Activated T-cell treated with anti-CD3 and anti-CD28 coated beads, Interleukin-2, amount 50 U/mL, for 72 hours (primary cell): ENCODE measurements at regions not wholly inside any gene's neighbourhood (a gene's known extent, or its start where the extent isn't known, plus 50 kb on each side); places are given as distances from the start of the nearest gene placed in this dataset.

Experiments
- ATAC-seq, 2 donors: fragments of 150-1000 bp; cut with Tn5 transposase; replicated peaks in 1 of 2; 2 replicates each; pipeline ENCODE4 v1.10.0; 2021; ENCODE audit warnings: moderate library complexity in 2 of 2, mild to moderate bottlenecking in 1 of 2
- DNase-seq, 2 donors: peaks; one replicate each; pipeline ENCODE4 v3.0.0; 2021 to 2022; ENCODE audit warnings: mixed read lengths in 1 of 2
- H3K27ac Mint-ChIP-seq: one replicate; pipeline ENCODE4 v1.8.0; 2022; ENCODE audit warnings: mild to moderate bottlenecking, moderate library complexity, mixed read lengths
- H3K27me3 Mint-ChIP-seq: one replicate; pipeline ENCODE4 v1.8.0; 2022; ENCODE audit warnings: low read depth, mixed read lengths
- H3K36me3 Mint-ChIP-seq, 2 donors: one replicate each; pipeline ENCODE4 v1.8.0; 2022; ENCODE audit warnings: mixed read lengths in 2 of 2, mild to moderate bottlenecking in 1 of 2; ENCODE audit not compliant: insufficient read depth in 2 of 2
- H3K4me1 Mint-ChIP-seq: one replicate; pipeline ENCODE4 v1.8.0; 2022; ENCODE audit warnings: low read depth, mixed read lengths
- H3K4me3 Mint-ChIP-seq, 2 donors: one replicate each; pipeline ENCODE4 v1.8.0; 2022; ENCODE audit warnings: mild to moderate bottlenecking in 2 of 2, mixed read lengths in 2 of 2, moderate library complexity in 2 of 2
- H3K9me3 Mint-ChIP-seq, 2 donors: one replicate each; pipeline ENCODE4 v1.8.0; 2022; ENCODE audit warnings: mixed read lengths in 2 of 2

DNA sequence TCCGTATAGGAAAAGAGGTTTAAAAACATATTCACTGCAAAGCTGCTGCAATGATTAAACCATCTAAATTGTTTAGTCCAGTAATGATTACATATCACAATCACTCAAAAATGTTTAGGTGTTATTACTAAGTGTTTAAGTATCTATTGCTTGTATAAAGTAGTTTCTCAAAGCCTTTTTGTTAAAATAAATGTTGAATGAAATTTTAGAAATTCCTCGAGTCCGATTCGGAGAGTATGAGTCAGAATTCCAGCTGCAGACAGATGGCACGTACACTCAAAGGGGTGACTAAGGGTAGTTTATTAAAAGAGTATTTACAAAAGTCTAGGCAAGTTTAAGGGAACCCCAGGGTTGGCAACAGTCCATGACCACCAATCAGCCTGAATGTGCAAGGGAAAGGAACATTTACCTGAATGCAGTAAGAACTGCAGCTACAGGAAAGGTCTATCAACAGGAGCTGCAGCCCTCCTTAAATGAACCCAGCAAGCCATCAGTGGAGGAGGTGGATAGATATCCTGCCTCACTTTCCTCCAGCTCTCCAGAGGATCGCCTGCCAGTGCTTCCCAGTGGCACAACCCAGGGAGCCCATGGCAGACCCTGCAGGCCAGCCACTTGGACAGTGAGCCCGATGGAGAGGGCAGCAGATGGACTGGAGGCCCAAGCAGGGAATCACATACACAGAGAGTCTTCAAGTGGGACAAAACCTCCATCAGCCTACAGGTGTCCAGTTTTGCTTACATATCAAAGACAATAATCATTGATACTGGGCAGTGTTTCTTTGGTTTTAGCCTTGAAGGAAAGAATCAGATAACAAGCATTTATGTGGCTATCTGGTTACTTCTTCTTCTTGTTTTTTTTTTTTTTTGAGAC is 92.1 kb upstream of the SLC44A3 start:
- Mint-ChIP-seq H3K27ac (no peak overlapping the region), H3K9me3 (no peaks in the 10 kb centered on the region), H3K36me3 (no peaks in the 10 kb centered on the region), H3K4me3 (no peak overlapping the region), H3K4me1 (no peaks in the 10 kb centered on the region), H3K27me3 (peaks cover 16% of the 10 kb centered on the region)
- DNase-seq = no peak
- ATAC-seq = no peak

DNA sequence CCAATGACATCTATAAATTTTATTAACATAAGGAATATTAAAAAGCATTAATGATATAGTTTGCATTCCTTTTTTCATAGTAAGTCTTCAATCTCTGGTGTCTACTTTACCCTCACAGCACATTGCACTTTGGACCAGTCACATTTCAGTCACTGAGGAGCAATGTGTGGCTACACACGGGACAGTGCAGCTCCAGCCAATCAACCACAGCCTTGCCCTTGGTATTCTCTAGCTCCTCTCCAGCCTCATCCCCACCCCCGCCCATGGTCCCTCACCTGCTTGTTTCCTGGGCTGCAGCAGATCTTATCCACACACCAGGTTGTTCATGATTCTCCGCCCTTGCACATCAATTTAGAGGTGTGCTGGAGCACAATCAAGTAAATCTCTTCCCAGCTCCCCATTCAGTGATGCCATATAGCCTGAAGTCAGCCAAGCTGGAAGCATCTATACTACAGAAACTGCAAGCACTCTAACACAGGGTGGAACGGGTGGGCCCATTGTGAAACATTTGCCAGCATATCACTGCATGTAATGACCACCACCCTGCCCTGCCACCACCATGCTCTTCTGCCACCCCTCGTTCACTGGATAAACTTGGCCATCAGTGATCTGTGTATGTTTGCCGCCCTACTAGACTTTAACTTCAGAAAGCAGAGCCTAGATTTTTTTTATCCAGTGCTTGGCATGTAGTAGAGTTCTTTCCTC is 93.0 kb upstream of the SLC44A3 start:
- no peaks in the 10 kb centered on the region for H3K36me3 Mint-ChIP-seq
- no peaks in the 10 kb centered on the region for H3K9me3 Mint-ChIP-seq
- peaks cover 19% of the 10 kb centered on the region for H3K27me3 Mint-ChIP-seq
- no peak overlapping the region for H3K27ac Mint-ChIP-seq
- ATAC-seq (no peak), DNase-seq (no peak)
- no peaks in the 10 kb centered on the region for H3K4me1 Mint-ChIP-seq
- no peak overlapping the region for H3K4me3 Mint-ChIP-seq

DNA sequence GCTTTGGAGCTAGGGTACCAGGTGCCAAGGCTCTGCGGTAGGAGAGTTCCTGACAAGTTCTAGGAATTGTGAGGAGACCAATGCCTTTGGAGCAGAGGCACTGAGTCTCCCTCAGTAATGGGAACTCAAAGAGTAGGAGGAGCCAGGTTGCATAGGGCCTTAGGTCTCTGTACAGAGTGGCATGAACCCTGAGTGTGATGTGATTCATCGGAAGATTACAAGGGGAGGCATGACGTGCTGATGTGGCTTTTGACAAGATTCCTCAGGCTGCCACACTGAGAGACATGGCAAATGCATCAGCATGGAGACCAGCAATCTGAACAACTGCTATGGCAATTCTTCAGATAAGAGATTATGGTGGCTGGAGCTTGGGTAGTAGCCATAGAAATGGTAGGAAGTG is 94.6 kb upstream of the SLC44A3 start:
- Mint-ChIP-seq H3K36me3 (no peaks in the 10 kb centered on the region), H3K4me3 (no peak overlapping the region), H3K27me3 (peaks cover 15% of the 10 kb centered on the region), H3K4me1 (peaks cover under 1% of the 10 kb centered on the region), H3K9me3 (no peaks in the 10 kb centered on the region), H3K27ac (no peak overlapping the region)
- DNase-seq = no peak
- ATAC-seq = no peak

DNA sequence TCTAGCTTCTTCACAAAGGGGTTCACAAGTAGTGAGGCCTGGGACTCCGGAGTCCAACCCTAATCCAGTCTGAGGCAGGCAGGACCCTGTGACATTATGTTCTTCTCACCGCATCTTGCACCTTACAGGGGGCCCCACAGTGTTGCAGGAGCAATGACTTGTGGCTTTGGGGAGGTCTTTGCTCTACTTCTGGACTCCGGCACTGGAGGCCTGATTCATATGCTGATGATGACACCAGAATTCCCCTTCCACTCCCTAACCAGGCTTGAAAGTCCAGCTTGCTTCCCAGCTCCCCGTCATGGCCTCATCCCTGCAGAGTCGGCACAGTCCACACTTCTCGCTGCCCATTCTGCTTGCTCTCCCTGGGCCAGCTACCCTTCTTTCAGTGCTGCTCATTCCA is 96.3 kb upstream of the SLC44A3 start:
- Mint-ChIP-seq H3K4me3 (no peak overlapping the region), H3K9me3 (no peaks in the 10 kb centered on the region), H3K4me1 (peaks cover 7% of the 10 kb centered on the region), H3K27ac (no peak overlapping the region), H3K36me3 (no peaks in the 10 kb centered on the region), H3K27me3 (peaks cover 20% of the 10 kb centered on the region)
- DNase-seq (no peak), ATAC-seq (no peak)

DNA sequence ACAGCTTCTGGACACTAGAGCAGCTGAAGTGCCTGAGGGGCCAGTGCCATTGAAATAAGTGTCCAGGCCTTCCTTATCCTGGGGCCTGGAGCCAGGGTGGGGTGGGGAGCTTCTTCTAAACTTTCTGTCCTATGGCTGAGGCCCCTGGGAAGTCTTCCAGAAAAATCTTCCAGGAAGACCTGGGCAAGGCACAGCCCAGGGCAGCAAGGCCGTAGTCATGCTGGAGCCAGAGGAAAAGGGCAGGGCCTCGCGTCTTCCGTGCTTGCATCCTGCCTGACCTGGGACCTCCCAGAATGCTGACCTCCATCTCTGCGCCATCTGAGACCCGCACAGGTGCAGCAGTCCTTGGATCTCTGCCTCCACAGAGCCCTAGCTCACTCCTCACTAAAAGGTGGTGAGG is 96.7 kb upstream of the SLC44A3 start:
- DNase-seq = no peak
- Mint-ChIP-seq H3K27me3 (peaks cover 24% of the 10 kb centered on the region), H3K4me3 (no peak overlapping the region), H3K4me1 (peaks cover 7% of the 10 kb centered on the region), H3K36me3 (no peaks in the 10 kb centered on the region), H3K27ac (no peak overlapping the region), H3K9me3 (no peaks in the 10 kb centered on the region)
- no peak for ATAC-seq

DNA sequence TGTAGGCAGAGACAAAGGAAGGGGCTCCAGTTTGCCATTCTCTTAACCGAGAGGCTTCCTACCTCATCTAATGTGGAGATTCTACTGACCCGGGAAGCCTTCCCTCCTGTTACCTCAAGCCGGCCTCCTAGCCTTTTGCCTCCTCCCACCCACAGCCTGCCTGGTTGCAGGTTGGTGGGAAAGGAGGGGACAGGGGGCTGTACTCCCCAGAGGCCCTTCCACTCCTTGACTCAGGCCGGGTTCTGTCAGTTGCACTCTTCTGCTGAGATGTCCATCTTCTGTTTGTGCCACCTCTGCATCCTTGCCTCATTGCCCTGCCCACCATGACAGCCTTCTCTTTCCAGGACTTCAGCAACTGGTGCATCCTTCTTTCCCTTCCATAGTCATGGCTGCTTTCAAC is 98.0 kb upstream of the SLC44A3 start:
- peaks cover 31% of the 10 kb centered on the region for H3K27me3 Mint-ChIP-seq
- ATAC-seq = no peak
- no peaks in the 10 kb centered on the region for H3K9me3 Mint-ChIP-seq
- H3K4me3 Mint-ChIP-seq = no peak overlapping the region
- peaks cover 7% of the 10 kb centered on the region for H3K4me1 Mint-ChIP-seq
- H3K27ac Mint-ChIP-seq = no peak overlapping the region
- H3K36me3 Mint-ChIP-seq = no peaks in the 10 kb centered on the region
- DNase-seq = no peak

DNA sequence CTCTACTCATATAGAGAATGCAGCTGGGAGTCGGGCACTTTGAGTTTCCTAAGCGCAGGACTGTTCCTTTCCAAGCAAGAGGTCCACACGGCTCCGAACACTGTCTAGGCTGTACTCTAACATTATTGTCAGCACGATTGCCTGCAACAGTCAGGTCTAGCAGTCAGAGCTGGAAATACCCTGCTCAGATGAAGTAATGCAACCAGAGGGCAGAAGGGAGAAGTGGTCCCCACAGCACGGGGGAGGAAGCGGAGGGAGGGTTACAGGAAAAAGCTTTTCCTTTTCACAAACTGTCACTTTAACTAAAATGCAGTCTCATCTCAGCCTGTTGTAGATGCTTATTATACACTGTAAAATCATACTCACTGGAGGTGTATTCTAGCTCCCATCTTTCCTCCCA is 98.9 kb upstream of the SLC44A3 start:
- Mint-ChIP-seq H3K27ac (no peak overlapping the region), H3K4me3 (no peak overlapping the region), H3K4me1 (peaks cover 7% of the 10 kb centered on the region), H3K36me3 (no peaks in the 10 kb centered on the region), H3K9me3 (no peaks in the 10 kb centered on the region), H3K27me3 (peaks cover 31% of the 10 kb centered on the region)
- DNase-seq (peak in 1 of 2 donors; percentile 8), ATAC-seq (peak; percentile 54 to 59)

DNA sequence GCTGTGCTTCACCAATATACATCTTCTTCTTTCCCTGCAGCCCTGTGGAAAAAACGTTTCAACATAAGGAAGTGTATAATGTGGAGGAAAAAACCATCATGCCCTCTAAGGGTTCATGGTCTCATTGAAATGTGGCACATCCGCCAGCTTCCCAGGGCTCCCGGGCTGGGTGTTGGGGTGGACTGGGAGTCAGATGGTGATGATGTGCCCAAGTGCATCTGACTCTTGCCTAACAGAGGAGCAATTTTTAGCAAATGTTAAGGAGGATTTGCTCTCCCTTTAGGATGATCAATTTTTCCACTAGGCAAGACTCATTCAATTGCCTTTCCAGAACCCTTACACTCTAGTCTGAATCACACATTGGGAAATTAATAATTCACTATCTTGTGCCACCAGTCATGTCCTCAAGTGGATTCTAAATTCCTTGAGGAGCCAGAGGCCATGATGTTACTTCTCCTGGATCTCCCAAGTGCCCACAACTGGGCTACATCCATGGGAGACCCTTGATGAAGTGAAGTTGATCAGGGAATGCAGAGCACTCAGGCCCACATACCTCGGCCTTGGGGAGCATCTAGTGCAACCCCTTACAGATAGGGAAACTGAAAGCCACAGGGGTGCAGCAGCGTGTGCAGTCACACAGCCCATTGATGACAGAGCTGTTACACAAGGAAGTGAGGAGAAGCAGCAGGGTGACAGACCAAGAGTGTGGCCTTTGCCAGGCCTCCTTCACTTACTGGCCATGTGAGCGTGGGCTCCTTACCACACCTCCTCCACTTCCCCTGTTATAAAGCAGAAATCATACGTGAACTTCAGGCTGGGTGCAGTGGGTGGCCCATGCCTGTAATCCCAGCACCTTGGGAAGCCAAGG is 100.0 kb upstream of the SLC44A3 start:
- Mint-ChIP-seq H3K9me3 (no peaks in the 10 kb centered on the region), H3K27me3 (peaks cover 31% of the 10 kb centered on the region), H3K4me1 (peaks cover 7% of the 10 kb centered on the region), H3K27ac (no peak overlapping the region), H3K36me3 (no peaks in the 10 kb centered on the region), H3K4me3 (peak overlapping the region in 1 of 2 donors; percentile 21)
- DNase-seq (peak in 1 of 2 donors; percentile 16), ATAC-seq (peak; percentile 85 to 86)

DNA sequence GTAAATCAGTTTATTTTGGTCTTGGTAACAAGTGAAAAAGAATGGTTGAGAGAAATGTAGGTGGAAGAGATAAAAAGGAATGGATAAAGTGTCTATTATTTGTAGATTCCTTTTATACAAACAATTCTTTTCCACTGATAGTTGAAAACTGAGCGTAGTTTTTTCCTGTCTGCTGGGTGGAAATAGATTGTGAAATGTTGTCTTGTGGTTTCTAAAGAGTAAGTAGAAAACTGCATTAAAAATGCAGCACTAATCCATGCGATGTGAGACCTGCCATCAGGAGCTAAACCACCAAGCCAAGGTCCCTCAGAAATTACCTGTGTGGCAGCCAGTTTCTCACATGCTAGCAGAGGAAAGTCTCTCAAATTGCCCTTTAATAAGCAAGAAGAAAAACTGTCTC is 103.2 kb upstream of the SLC44A3 start:
- no peaks in the 10 kb centered on the region for H3K9me3 Mint-ChIP-seq
- no peak overlapping the region for H3K4me3 Mint-ChIP-seq
- DNase-seq (no peak), ATAC-seq (no peak)
- no peaks in the 10 kb centered on the region for H3K36me3 Mint-ChIP-seq
- H3K27me3 Mint-ChIP-seq = peaks cover 19% of the 10 kb centered on the region
- no peak overlapping the region for H3K27ac Mint-ChIP-seq
- H3K4me1 Mint-ChIP-seq = peaks cover 7% of the 10 kb centered on the region

DNA sequence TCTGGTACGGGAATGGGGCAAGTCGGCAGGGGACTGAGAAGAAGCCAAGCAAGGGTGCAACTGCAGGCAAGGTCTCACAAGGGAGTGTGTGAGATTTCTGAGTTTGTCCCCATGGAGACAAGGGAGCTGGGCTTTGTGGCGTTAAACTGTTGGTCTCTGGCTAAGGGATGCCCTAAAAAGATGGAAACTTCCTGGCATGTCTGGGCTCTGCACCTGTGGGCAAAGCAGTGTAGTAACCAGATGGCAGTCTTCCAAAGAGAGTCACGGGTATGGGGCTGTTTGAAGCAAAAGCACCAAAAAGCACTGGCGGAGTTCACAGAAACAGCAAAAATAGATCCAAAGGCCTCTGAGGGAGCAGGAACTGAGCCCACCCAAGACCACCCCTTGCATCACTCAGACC is 104.8 kb upstream of the SLC44A3 start:
- H3K27ac Mint-ChIP-seq = no peak overlapping the region
- DNase-seq (no peak), ATAC-seq (no peak)
- H3K9me3 Mint-ChIP-seq = no peaks in the 10 kb centered on the region
- H3K4me1 Mint-ChIP-seq = peaks cover 4% of the 10 kb centered on the region
- peaks cover 16% of the 10 kb centered on the region for H3K27me3 Mint-ChIP-seq
- no peak overlapping the region for H3K4me3 Mint-ChIP-seq
- no peaks in the 10 kb centered on the region for H3K36me3 Mint-ChIP-seq

DNA sequence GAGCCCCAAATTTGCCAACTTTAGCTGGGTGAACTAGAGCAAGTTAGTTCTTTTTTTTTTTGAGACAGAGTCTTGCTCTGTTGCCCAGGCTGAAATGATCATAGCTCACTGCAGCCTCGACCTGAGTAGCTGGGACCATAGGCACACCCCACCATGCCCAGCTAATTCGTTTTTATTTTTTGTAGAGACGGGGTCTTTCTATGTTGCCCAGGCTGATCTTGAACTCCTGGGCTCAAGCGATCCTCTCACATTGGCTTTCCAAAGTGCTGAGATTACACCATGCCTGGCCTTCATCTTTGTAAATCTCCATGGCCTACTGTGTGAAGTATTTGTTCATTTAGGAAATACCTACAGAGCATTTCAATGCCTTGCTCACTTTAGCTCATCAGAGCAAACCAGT is 105.6 kb upstream of the SLC44A3 start:
- Mint-ChIP-seq H3K36me3 (no peaks in the 10 kb centered on the region), H3K4me1 (no peaks in the 10 kb centered on the region), H3K4me3 (no peak overlapping the region), H3K27me3 (peaks cover 16% of the 10 kb centered on the region), H3K9me3 (no peaks in the 10 kb centered on the region), H3K27ac (no peak overlapping the region)
- ATAC-seq = no peak
- no peak for DNase-seq

DNA sequence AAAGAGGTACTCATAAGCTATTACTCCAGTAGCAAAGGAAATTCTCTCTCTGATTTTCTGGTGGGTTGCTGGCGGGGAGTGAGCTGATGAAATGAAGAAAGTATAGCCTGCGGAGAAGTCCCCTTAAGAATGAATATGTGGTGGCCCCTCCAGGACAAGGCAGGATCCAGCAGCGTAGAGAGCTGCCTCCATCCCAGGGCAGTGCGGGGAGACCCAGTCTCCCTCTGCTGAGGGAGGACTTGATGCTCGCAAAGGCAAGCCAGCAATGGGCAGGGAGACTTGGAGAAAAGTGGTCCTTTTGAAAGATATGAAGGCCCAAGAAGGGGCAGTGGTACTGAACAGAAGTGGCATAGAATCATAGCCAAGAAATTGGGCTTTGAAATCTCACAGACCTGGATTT is 106.0 kb upstream of the SLC44A3 start:
- H3K27ac Mint-ChIP-seq = no peak overlapping the region
- H3K4me1 Mint-ChIP-seq = no peaks in the 10 kb centered on the region
- no peak overlapping the region for H3K4me3 Mint-ChIP-seq

More for the DNA sequence above, 106.0 kb upstream of the SLC44A3 start:
- H3K9me3 Mint-ChIP-seq = no peaks in the 10 kb centered on the region
- DNase-seq = no peak
- ATAC-seq = no peak
- no peaks in the 10 kb centered on the region for H3K36me3 Mint-ChIP-seq
- peaks cover 13% of the 10 kb centered on the region for H3K27me3 Mint-ChIP-seq
